ENCODE measurements at regions not wholly inside any gene's neighbourhood (a gene's known extent, or its start where the extent isn't known, plus 50 kb on each side); places are given as distances from the start of the nearest gene placed in this dataset.

GRCh38 chr12:90299666-90300065, 591.0 kb upstream of the ATP2B1 start:
- H3K79me2 ChIP-seq (replicated peaks; ENCODE audit: insufficient read depth, low read length): no peaks in the 10 kb centered on the region
- H2AFZ ChIP-seq (ENCODE audit: low read depth, low read length): no peak overlapping the region
- H4K20me1 ChIP-seq (ENCODE audit: insufficient read depth): no peaks in the 10 kb centered on the region
- no peak overlapping the region for H3K9ac ChIP-seq (ENCODE audit: low read length)
- H3K27me3 ChIP-seq (ENCODE audit: insufficient read depth, low read depth, low read length): no peaks in the 10 kb centered on the region
- H3K4me3 ChIP-seq (ENCODE audit: low read length): no peak overlapping the region
- no peaks in the 10 kb centered on the region for H3K9me2 ChIP-seq (ENCODE audit: insufficient read depth, low read length)
- H3K9me3 ChIP-seq (ENCODE audit: low read length): no peaks in the 10 kb centered on the region
- TF ChIP-seq, protein P1, sequence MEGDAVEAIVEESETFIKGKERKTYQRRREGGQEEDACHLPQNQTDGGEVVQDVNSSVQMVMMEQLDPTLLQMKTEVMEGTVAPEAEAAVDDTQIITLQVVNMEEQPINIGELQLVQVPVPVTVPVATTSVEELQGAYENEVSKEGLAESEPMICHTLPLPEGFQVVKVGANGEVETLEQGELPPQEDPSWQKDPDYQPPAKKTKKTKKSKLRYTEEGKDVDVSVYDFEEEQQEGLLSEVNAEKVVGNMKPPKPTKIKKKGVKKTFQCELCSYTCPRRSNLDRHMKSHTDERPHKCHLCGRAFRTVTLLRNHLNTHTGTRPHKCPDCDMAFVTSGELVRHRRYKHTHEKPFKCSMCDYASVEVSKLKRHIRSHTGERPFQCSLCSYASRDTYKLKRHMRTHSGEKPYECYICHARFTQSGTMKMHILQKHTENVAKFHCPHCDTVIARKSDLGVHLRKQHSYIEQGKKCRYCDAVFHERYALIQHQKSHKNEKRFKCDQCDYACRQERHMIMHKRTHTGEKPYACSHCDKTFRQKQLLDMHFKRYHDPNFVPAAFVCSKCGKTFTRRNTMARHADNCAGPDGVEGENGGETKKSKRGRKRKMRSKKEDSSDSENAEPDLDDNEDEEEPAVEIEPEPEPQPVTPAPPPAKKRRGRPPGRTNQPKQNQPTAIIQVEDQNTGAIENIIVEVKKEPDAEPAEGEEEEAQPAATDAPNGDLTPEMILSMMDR (IDR thresholded peaks at IDR 0.05; ENCODE audit: poor library complexity, severe bottlenecking): no peak
- TF ChIP-seq EP300 (conservative IDR thresholded peaks at IDR 0.05; ENCODE audit: poor library complexity, severe bottlenecking) (no peak), POLR2AphosphoS5 (IDR thresholded peaks at IDR 0.05) (no peak), EZH2 (IDR thresholded peaks at IDR 0.05; ENCODE audit: borderline replicate concordance, insufficient read depth, low read length, poor library complexity, severe bottlenecking) (no peak), MXI1 (conservative IDR thresholded peaks at IDR 0.05; ENCODE audit: poor library complexity, severe bottlenecking) (no peak), SMC3 (conservative IDR thresholded peaks at IDR 0.05; ENCODE audit: poor library complexity) (no peak), TAF1 (IDR thresholded peaks at IDR 0.05; ENCODE audit: low read depth) (no peak), RAD21 (conservative IDR thresholded peaks at IDR 0.05) (no peak)
- TF ChIP-seq, protein P2, sequence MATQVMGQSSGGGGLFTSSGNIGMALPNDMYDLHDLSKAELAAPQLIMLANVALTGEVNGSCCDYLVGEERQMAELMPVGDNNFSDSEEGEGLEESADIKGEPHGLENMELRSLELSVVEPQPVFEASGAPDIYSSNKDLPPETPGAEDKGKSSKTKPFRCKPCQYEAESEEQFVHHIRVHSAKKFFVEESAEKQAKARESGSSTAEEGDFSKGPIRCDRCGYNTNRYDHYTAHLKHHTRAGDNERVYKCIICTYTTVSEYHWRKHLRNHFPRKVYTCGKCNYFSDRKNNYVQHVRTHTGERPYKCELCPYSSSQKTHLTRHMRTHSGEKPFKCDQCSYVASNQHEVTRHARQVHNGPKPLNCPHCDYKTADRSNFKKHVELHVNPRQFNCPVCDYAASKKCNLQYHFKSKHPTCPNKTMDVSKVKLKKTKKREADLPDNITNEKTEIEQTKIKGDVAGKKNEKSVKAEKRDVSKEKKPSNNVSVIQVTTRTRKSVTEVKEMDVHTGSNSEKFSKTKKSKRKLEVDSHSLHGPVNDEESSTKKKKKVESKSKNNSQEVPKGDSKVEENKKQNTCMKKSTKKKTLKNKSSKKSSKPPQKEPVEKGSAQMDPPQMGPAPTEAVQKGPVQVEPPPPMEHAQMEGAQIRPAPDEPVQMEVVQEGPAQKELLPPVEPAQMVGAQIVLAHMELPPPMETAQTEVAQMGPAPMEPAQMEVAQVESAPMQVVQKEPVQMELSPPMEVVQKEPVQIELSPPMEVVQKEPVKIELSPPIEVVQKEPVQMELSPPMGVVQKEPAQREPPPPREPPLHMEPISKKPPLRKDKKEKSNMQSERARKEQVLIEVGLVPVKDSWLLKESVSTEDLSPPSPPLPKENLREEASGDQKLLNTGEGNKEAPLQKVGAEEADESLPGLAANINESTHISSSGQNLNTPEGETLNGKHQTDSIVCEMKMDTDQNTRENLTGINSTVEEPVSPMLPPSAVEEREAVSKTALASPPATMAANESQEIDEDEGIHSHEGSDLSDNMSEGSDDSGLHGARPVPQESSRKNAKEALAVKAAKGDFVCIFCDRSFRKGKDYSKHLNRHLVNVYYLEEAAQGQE (IDR thresholded peaks at IDR 0.05; ENCODE audit: borderline replicate concordance): no peak
- H3F3A ChIP-seq (ENCODE audit: insufficient read depth, low read length, poor library complexity, severe bottlenecking): no peaks in the 10 kb centered on the region
- no peak overlapping the region for H3K4me2 ChIP-seq (ENCODE audit: low read length)
- no peaks in the 10 kb centered on the region for H3K36me3 ChIP-seq (ENCODE audit: insufficient read depth, low read length)
- H3K27ac ChIP-seq (ENCODE audit: low read length): no peak overlapping the region

DNA sequence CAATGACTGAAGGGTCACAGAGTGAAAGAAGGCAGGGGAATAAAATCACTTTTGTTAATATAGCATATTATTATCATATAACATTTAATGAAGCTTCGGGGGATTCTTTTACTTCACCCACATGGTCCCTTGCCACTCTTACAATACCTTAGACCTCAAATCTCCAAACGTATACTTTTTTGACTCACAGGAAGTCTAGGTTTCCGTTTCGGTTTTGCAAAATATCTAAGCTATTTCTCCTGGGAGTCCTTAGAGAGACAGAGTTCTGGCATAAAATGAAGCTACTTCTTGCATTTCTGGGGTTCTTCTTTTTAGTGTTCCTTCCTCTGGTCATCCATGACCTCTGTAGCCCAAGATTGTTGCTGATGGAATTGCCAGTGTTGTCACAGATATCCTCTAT, 590.5 kb upstream of the ATP2B1 start:
- H3K9ac ChIP-seq (ENCODE audit: low read length): no peak overlapping the region
- no peaks in the 10 kb centered on the region for H4K20me1 ChIP-seq (ENCODE audit: insufficient read depth)
- no peaks in the 10 kb centered on the region for H3K36me3 ChIP-seq (ENCODE audit: insufficient read depth, low read length)
- no peaks in the 10 kb centered on the region for H3K27me3 ChIP-seq (ENCODE audit: insufficient read depth, low read depth, low read length)
- no peaks in the 10 kb centered on the region for H3K9me3 ChIP-seq (ENCODE audit: low read length)
- H3K79me2 ChIP-seq (replicated peaks; ENCODE audit: insufficient read depth, low read length): no peaks in the 10 kb centered on the region
- no peaks in the 10 kb centered on the region for H3F3A ChIP-seq (ENCODE audit: insufficient read depth, low read length, poor library complexity, severe bottlenecking)
- TF ChIP-seq, protein P2 (IDR thresholded peaks at IDR 0.05; ENCODE audit: borderline replicate concordance): no peak
- TF ChIP-seq, protein P1 (IDR thresholded peaks at IDR 0.05; ENCODE audit: poor library complexity, severe bottlenecking): no peak
- no peak for TF ChIP-seq MXI1 (conservative IDR thresholded peaks at IDR 0.05; ENCODE audit: poor library complexity, severe bottlenecking)
- TF ChIP-seq RAD21 (conservative IDR thresholded peaks at IDR 0.05): no peak
- TF ChIP-seq EP300 (conservative IDR thresholded peaks at IDR 0.05; ENCODE audit: poor library complexity, severe bottlenecking): no peak
- TF ChIP-seq TAF1 (IDR thresholded peaks at IDR 0.05; ENCODE audit: low read depth): no peak
- TF ChIP-seq SMC3 (conservative IDR thresholded peaks at IDR 0.05; ENCODE audit: poor library complexity): no peak
- TF ChIP-seq EZH2 (IDR thresholded peaks at IDR 0.05; ENCODE audit: borderline replicate concordance, insufficient read depth, low read length, poor library complexity, severe bottlenecking): no peak
- TF ChIP-seq POLR2AphosphoS5 (IDR thresholded peaks at IDR 0.05): no peak
- no peak overlapping the region for H3K27ac ChIP-seq (ENCODE audit: low read length)
- no peak overlapping the region for H3K4me2 ChIP-seq (ENCODE audit: low read length)
- no peak overlapping the region for H3K4me3 ChIP-seq (ENCODE audit: low read length)
- H3K9me2 ChIP-seq (ENCODE audit: insufficient read depth, low read length): no peaks in the 10 kb centered on the region
- H2AFZ ChIP-seq (ENCODE audit: low read depth, low read length): no peak overlapping the region

All from neural cell (in vitro differentiated cells).